ENCODE measurements at regions not wholly inside any gene's neighbourhood (a gene's known extent, or its start where the extent isn't known, plus 50 kb on each side); places are given as distances from the start of the nearest gene placed in this dataset.

GRCh38 chr3:39590806-39591205 is 123.3 kb downstream of the MOBP start:
- H3K4me3 ChIP-seq (ENCODE audit: low read length): no peak overlapping the region
- DNase-seq (ENCODE audit: low read depth): no peak
- TF ChIP-seq, protein P1, sequence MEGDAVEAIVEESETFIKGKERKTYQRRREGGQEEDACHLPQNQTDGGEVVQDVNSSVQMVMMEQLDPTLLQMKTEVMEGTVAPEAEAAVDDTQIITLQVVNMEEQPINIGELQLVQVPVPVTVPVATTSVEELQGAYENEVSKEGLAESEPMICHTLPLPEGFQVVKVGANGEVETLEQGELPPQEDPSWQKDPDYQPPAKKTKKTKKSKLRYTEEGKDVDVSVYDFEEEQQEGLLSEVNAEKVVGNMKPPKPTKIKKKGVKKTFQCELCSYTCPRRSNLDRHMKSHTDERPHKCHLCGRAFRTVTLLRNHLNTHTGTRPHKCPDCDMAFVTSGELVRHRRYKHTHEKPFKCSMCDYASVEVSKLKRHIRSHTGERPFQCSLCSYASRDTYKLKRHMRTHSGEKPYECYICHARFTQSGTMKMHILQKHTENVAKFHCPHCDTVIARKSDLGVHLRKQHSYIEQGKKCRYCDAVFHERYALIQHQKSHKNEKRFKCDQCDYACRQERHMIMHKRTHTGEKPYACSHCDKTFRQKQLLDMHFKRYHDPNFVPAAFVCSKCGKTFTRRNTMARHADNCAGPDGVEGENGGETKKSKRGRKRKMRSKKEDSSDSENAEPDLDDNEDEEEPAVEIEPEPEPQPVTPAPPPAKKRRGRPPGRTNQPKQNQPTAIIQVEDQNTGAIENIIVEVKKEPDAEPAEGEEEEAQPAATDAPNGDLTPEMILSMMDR (conservative IDR thresholded peaks at IDR 0.05; ENCODE audit: low read depth, low read length): no peak

DNA sequence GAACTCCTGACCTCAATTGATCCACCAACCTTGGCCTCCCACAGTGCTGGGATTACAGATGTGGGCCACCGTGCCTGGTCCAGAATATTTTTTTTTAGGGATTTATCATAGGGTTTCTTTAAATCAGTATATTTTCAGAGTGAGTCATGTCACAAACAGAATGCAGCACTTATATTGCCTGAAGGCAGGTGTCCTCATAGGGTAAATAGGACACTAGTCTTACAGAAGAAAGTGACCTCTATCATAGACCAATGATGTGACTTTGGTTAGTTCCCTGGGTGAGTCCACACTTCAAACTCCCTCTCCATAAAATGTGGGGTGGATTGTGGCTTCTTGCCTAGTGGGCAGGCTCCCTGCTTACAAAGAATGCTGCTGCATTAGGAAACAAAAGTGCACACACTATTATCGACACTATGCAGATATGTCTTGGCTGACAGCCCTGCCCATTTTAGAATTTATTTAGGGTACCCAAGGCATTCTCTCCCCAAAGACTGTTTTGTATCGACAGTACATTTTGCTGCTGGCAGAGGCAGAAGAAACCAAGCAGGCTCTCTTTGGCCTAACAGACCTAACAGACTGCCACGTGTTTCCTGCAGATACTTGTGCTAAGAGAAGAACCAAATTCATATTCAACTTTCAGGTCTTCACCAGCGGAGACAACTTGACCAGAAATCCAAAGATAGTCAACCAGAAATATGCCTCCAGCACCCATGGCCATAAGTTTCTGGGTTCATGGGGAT is 125.0 kb downstream of the MOBP start:
- DNase-seq (ENCODE audit: low read depth): no peak
- TF ChIP-seq, protein P1 (conservative IDR thresholded peaks at IDR 0.05; ENCODE audit: low read depth, low read length): no peak
- H3K4me3 ChIP-seq (ENCODE audit: low read length): no peak overlapping the region

GRCh38 chr3:39593341-39593740 is 125.9 kb downstream of the MOBP start:
- TF ChIP-seq, protein P1 (conservative IDR thresholded peaks at IDR 0.05; ENCODE audit: low read depth, low read length): no peak
- no peak overlapping the region for H3K4me3 ChIP-seq (ENCODE audit: low read length)
- DNase-seq (ENCODE audit: low read depth): no peak

- no peak for DNase-seq (ENCODE audit: low read depth)
- no peak overlapping the region for H3K4me3 ChIP-seq (ENCODE audit: low read length)
- TF ChIP-seq, protein P1 (conservative IDR thresholded peaks at IDR 0.05; ENCODE audit: low read depth, low read length): no peak
These were observed 133.8 kb downstream of the MOBP start for GRCh38 chr3:39601241-39601640.

- no peak for DNase-seq (ENCODE audit: low read depth)
- TF ChIP-seq, protein P1 (conservative IDR thresholded peaks at IDR 0.05; ENCODE audit: low read depth, low read length): no peak
- no peak overlapping the region for H3K4me3 ChIP-seq (ENCODE audit: low read length)
These were observed 138.4 kb downstream of the MOBP start for GRCh38 chr3:39605837-39606236.

- no peak overlapping the region for H3K4me3 ChIP-seq (ENCODE audit: low read length)
These were observed 158.7 kb downstream of the MOBP start for GRCh38 chr3:39626198-39626597.

DNA sequence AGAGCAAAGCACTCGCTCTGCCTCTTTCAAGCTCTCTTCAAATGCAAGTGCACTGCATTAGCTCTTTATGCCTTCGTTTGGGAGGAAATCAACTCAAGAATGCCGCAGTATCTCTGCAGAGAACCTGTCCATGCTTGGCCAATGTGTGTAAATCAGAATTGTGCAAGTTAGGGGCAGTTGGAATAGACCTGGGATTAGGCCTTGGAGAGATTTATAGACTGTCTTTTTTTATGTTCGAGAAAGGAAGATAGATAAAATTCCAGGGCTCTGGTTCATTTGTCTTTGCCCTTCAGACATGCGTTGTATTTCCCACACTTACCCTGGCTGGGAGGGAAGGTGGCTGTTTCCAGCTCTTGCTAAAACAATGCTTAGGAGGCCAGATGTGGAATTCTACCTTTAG is 163.7 kb downstream of the MOBP start:
- TF ChIP-seq, protein P1 (conservative IDR thresholded peaks at IDR 0.05; ENCODE audit: low read depth, low read length): no peak
- H3K4me3 ChIP-seq (ENCODE audit: low read length): no peak overlapping the region
- no peak for DNase-seq (ENCODE audit: low read depth)

More at GRCh38 chr3:39626198-39626597, 158.7 kb downstream of the MOBP start:
- TF ChIP-seq, protein P1 (conservative IDR thresholded peaks at IDR 0.05; ENCODE audit: low read depth, low read length): no peak
- no peak for DNase-seq (ENCODE audit: low read depth)
